HEK293T (cell line): ENCODE measurements at regions not wholly inside any gene's neighbourhood (a gene's known extent, or its start where the extent isn't known, plus 50 kb on each side); places are given as distances from the start of the nearest gene placed in this dataset.

Experiments
- BHLHE40 ChIP-seq: fragments of 450-650 bp; IDR thresholded peaks from 2 replicates; pipeline ENCODE4 v1.6.1; 2016; ENCODE audit warnings: mild to moderate bottlenecking, moderate library complexity, borderline replicate concordance
- CTBP1 ChIP-seq: fragments of 450-650 bp; IDR thresholded peaks from 2 replicates; pipeline ENCODE4 v1.6.1; 2016; ENCODE audit warnings: borderline replicate concordance
- FOXA1 ChIP-seq: fragments of 450-650 bp; IDR thresholded peaks from 2 replicates; pipeline ENCODE4 v1.6.1; 2016; ENCODE audit warnings: mild to moderate bottlenecking
- FOXK2 ChIP-seq: fragments of 450-650 bp; IDR thresholded peaks from 2 replicates; pipeline ENCODE4 v1.6.1; 2016; ENCODE audit warnings: mild to moderate bottlenecking
- FOXM1 ChIP-seq: fragments of 450-650 bp; IDR thresholded peaks from 2 replicates; pipeline ENCODE4 v1.6.1; 2017; ENCODE audit warnings: mild to moderate bottlenecking, borderline replicate concordance
- HDGF ChIP-seq: fragments of 450-650 bp; IDR thresholded peaks from 2 replicates; pipeline ENCODE4 v1.6.1; 2017; ENCODE audit warnings: antibody characterized with exemption, borderline replicate concordance
- L3MBTL2 ChIP-seq: fragments of 450-650 bp; conservative IDR thresholded peaks from 2 replicates; pipeline ENCODE4 v1.6.1; 2016; ENCODE audit warnings: mild to moderate bottlenecking
- NFRKB ChIP-seq: fragments of 450-650 bp; IDR thresholded peaks from 2 replicates; pipeline ENCODE4 v1.6.1; 2016; ENCODE audit warnings: mild to moderate bottlenecking, moderate library complexity
- PKNOX1 ChIP-seq: fragments of 450-650 bp; IDR thresholded peaks from 2 replicates; pipeline ENCODE4 v1.6.1; 2016
- SP1 ChIP-seq: fragments of 450-650 bp; IDR thresholded peaks from 2 replicates; pipeline ENCODE4 v1.6.1; 2017
- SUZ12 ChIP-seq: fragments of 450-650 bp; IDR thresholded peaks from 2 replicates; pipeline ENCODE4 v1.6.1; 2016; ENCODE audit warnings: mild to moderate bottlenecking
- TARDBP ChIP-seq: fragments of 450-650 bp; IDR thresholded peaks from 2 replicates; pipeline ENCODE4 v1.6.1; 2016
- ZNF384 ChIP-seq: fragments of 450-650 bp; IDR thresholded peaks from 2 replicates; pipeline ENCODE4 v1.6.1; 2016

- TF ChIP-seq SP1 = no peak
- no peak for TF ChIP-seq BHLHE40
- no peak for TF ChIP-seq NFRKB
- no peak for TF ChIP-seq L3MBTL2
- TF ChIP-seq ZNF384 = no peak
- TF ChIP-seq FOXA1 = no peak
- no peak for TF ChIP-seq HDGF
- TF ChIP-seq FOXM1 = no peak
- no peak for TF ChIP-seq SUZ12
- no peak for TF ChIP-seq CTBP1
- no peak for TF ChIP-seq PKNOX1
- no peak for TF ChIP-seq TARDBP
- no peak for TF ChIP-seq FOXK2
Observed at GRCh38 chr6:21911208-21911607, 317.7 kb downstream of the SOX4 start.
